ENCODE measurements at regions not wholly inside any gene's neighbourhood (a gene's known extent, or its start where the extent isn't known, plus 50 kb on each side); places are given as distances from the start of the nearest gene placed in this dataset.

DNA sequence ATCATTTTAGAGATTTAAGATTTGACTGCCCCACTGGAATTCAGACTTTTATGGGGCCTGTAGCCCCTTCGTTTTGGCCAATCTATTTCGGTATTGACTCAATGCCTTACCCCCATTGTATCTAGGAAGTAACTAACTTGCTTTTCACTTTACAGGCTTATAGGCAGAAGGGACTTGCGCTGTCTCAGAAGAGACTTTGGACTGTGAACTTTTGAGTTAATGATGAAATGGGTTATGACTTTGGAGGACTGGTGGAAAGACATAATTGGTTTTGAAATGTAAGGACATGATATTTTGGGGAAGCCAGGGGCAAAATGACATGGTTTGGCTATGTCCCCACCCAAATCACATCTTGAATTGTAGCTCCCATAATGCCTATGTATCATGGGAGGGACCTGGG, 463.0 kb upstream of the KLHL1 start:
- TF ChIP-seq, protein P1, sequence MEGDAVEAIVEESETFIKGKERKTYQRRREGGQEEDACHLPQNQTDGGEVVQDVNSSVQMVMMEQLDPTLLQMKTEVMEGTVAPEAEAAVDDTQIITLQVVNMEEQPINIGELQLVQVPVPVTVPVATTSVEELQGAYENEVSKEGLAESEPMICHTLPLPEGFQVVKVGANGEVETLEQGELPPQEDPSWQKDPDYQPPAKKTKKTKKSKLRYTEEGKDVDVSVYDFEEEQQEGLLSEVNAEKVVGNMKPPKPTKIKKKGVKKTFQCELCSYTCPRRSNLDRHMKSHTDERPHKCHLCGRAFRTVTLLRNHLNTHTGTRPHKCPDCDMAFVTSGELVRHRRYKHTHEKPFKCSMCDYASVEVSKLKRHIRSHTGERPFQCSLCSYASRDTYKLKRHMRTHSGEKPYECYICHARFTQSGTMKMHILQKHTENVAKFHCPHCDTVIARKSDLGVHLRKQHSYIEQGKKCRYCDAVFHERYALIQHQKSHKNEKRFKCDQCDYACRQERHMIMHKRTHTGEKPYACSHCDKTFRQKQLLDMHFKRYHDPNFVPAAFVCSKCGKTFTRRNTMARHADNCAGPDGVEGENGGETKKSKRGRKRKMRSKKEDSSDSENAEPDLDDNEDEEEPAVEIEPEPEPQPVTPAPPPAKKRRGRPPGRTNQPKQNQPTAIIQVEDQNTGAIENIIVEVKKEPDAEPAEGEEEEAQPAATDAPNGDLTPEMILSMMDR (IDR thresholded peaks at IDR 0.05; ENCODE audit: low read depth, low read length) = no peak
- TF ChIP-seq EZH2phosphoT487 (IDR thresholded peaks at IDR 0.05; ENCODE audit: low read depth) = no peak

Data from OCI-LY3 (cell line).